Panc1 (cell line): ENCODE measurements at regions not wholly inside any gene's neighbourhood (a gene's known extent, or its start where the extent isn't known, plus 50 kb on each side); places are given as distances from the start of the nearest gene placed in this dataset.

Experiments used
- POLR2AphosphoS5 ChIP-seq: IDR thresholded peaks from 2 replicates; pipeline ENCODE4 v1.6.1; 2012; ENCODE audit warnings: mild to moderate bottlenecking, low read depth, low read length, moderate library complexity
- TCF7L2 ChIP-seq: IDR thresholded peaks from 2 replicates; pipeline ENCODE4 v1.6.1; 2011; ENCODE audit warnings: mild to moderate bottlenecking, low read depth, low read length, inconsistent platforms
- TF ChIP-seq, protein P1 (sequence below): fragments of 450-650 bp; IDR thresholded peaks from 2 replicates; pipeline ENCODE4 v1.5.1; 2017; ENCODE audit warnings: mild to moderate bottlenecking

- TF ChIP-seq, protein P1, sequence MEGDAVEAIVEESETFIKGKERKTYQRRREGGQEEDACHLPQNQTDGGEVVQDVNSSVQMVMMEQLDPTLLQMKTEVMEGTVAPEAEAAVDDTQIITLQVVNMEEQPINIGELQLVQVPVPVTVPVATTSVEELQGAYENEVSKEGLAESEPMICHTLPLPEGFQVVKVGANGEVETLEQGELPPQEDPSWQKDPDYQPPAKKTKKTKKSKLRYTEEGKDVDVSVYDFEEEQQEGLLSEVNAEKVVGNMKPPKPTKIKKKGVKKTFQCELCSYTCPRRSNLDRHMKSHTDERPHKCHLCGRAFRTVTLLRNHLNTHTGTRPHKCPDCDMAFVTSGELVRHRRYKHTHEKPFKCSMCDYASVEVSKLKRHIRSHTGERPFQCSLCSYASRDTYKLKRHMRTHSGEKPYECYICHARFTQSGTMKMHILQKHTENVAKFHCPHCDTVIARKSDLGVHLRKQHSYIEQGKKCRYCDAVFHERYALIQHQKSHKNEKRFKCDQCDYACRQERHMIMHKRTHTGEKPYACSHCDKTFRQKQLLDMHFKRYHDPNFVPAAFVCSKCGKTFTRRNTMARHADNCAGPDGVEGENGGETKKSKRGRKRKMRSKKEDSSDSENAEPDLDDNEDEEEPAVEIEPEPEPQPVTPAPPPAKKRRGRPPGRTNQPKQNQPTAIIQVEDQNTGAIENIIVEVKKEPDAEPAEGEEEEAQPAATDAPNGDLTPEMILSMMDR: no peak
- no peak for TF ChIP-seq POLR2AphosphoS5
- TF ChIP-seq TCF7L2: no peak
Measured at GRCh38 chr1:86273066-86273465, 116.5 kb upstream of the COL24A1 start.
